ENCODE measurements at regions not wholly inside any gene's neighbourhood (a gene's known extent, or its start where the extent isn't known, plus 50 kb on each side); places are given as distances from the start of the nearest gene placed in this dataset.
A peak's percentile ranks its signal among the peaks of the same experiment; 100 is the strongest.

GRCh38 chr2:39898934-39899333 lies 119.9 kb upstream of the THUMPD2 start:
- Histone ChIP-seq H3K9ac (ENCODE audit: insufficient read depth in 1 of 2, low read depth in 2 of 2, low read length in 2 of 2) (no peak overlapping the region), H3K27me3 (ENCODE audit: control insufficient read depth in 2 of 2, insufficient read depth in 2 of 2, low read length in 2 of 2) (no peaks in the 10 kb centered on the region), H4K20me1 (replicated peaks; ENCODE audit: control insufficient read depth, insufficient read depth, low read length) (no peaks in the 10 kb centered on the region), H3K4me3 (no peak overlapping the region), H3K4me2 (ENCODE audit: insufficient read depth, low read length) (no peak overlapping the region), H3K79me2 (ENCODE audit: control insufficient read depth, insufficient read depth, low read length) (no peaks in the 10 kb centered on the region), H3K9me1 (ENCODE audit: control insufficient read depth, insufficient read depth, low read length) (no peaks in the 10 kb centered on the region), H3K36me3 (ENCODE audit: control insufficient read depth, insufficient read depth, low read length) (no peaks in the 10 kb centered on the region), H3K9me3 (replicated peaks; ENCODE audit: control insufficient read depth, insufficient read depth, low read depth, low read length) (no peaks in the 10 kb centered on the region), H3K4me1 (replicated peaks in 1 of 2; ENCODE audit: control insufficient read depth in 2 of 2, insufficient read depth in 2 of 2, low read length in 2 of 2) (no peaks in the 10 kb centered on the region), H3K27ac (ENCODE audit: extremely low read depth, low read depth, low read length) (no peak overlapping the region), H2AFZ (ENCODE audit: low read depth, low read length) (no peak overlapping the region)
- 0% methylated on average over 3 of the region's 3 CpGs for WGBS (ENCODE audit: insufficient coverage, low coverage, missing lambda C conversion rate)
- DNase-seq (ENCODE audit: extremely low read depth in 1 of 4, low spot score in 3 of 4), result no peak
- ATAC-seq, result no peak
- POLR2A ChIA-PET, result no interaction called here
- FAIRE-seq, result no peak
- BruUV-seq (replicated peaks), result no TSS peak
- CTCF ChIA-PET (ENCODE audit: low intra/inter-chr PET ratio), result no interaction called here
- no peak for TF ChIP-seq ZNF124 (CRISPR knock-in tag; IDR thresholded peaks at IDR 0.05)
- no peak for TF ChIP-seq SMARCA5 (IDR thresholded peaks at IDR 0.05)
- no peak for TF ChIP-seq ZNF12 (CRISPR knock-in tag; IDR thresholded peaks at IDR 0.05)
- no peak for TF ChIP-seq SAFB (IDR thresholded peaks at IDR 0.05; ENCODE audit: borderline replicate concordance, low read depth, low read length)
- TF ChIP-seq KLF6 (CRISPR knock-in tag; IDR thresholded peaks at IDR 0.05; ENCODE audit: borderline replicate concordance), result no peak
- TF ChIP-seq ZC3H11A (IDR thresholded peaks at IDR 0.05; ENCODE audit: low read depth, low read length), result no peak
- no peak for TF ChIP-seq POLR2AphosphoS2 (IDR thresholded peaks at IDR 0.05; ENCODE audit: low read length)
- intact Hi-C loops (cut with micrococcal nuclease) (no loop called here), in situ Hi-C loops (cut with MboI) (no loop called here)

- DNase-seq (ENCODE audit: extremely low read depth in 1 of 4, low spot score in 3 of 4) (no peak), ATAC-seq (no peak), FAIRE-seq (no peak)
- no peak overlapping the region for H3K27ac ChIP-seq (ENCODE audit: extremely low read depth, low read depth, low read length)
- no peaks in the 10 kb centered on the region for H3K79me2 ChIP-seq (ENCODE audit: control insufficient read depth, insufficient read depth, low read length)
- H3K4me1 ChIP-seq (replicated peaks in 1 of 2; ENCODE audit: control insufficient read depth in 2 of 2, insufficient read depth in 2 of 2, low read length in 2 of 2), result no peaks in the 10 kb centered on the region
- no peak overlapping the region for H3K4me3 ChIP-seq
- intact Hi-C loops (cut with micrococcal nuclease) (no loop called here), in situ Hi-C loops (cut with MboI) (no loop called here)
- H3K27me3 ChIP-seq (ENCODE audit: control insufficient read depth in 2 of 2, insufficient read depth in 2 of 2, low read length in 2 of 2), result no peaks in the 10 kb centered on the region
- H4K20me1 ChIP-seq (replicated peaks; ENCODE audit: control insufficient read depth, insufficient read depth, low read length), result no peaks in the 10 kb centered on the region
- no TSS peak for BruUV-seq (replicated peaks)
- WGBS (ENCODE audit: insufficient coverage, low coverage, missing lambda C conversion rate), result 0% methylated on average over 5 of the region's 5 CpGs
- CTCF ChIA-PET (ENCODE audit: low intra/inter-chr PET ratio), result no interaction called here
- H3K4me2 ChIP-seq (ENCODE audit: insufficient read depth, low read length), result no peak overlapping the region
- no peaks in the 10 kb centered on the region for H3K9me3 ChIP-seq (replicated peaks; ENCODE audit: control insufficient read depth, insufficient read depth, low read depth, low read length)
- TF ChIP-seq ZNF316 (IDR thresholded peaks at IDR 0.05), result peak; percentile 29; the same call in 1 of the 2 replicates
- TF ChIP-seq HNRNPLL (IDR thresholded peaks at IDR 0.05; ENCODE audit: low read depth, low read length, poor library complexity, severe bottlenecking), result no peak
- no peak for TF ChIP-seq ZKSCAN1 (IDR thresholded peaks at IDR 0.05; ENCODE audit: low read depth, low read length)
- no peak for TF ChIP-seq SMARCA5 (IDR thresholded peaks at IDR 0.05)
- peak; percentile 23; the same call in 1 of the 2 replicates for TF ChIP-seq C11orf30 (IDR thresholded peaks at IDR 0.05; ENCODE audit: low read depth)
- no peak for TF ChIP-seq RFX5 (IDR thresholded peaks at IDR 0.05; ENCODE audit: low read depth, low read length)
- no peak for TF ChIP-seq CBX3 (IDR thresholded peaks at IDR 0.05; ENCODE audit: borderline replicate concordance in 1 of 2, low read length in 2 of 2)
- TF ChIP-seq CBX1 (IDR thresholded peaks at IDR 0.05; ENCODE audit: low read depth), result no peak
- no peak for TF ChIP-seq GTF2F1 (IDR thresholded peaks at IDR 0.05; ENCODE audit: low read depth, low read length)
- TF ChIP-seq BRD9 (IDR thresholded peaks at IDR 0.05; ENCODE audit: low read depth, partially characterized antibody), result no peak
- no peak for TF ChIP-seq BRCA1 (IDR thresholded peaks at IDR 0.05)
- no peak for TF ChIP-seq BRCA1 (CRISPR knock-in tag; IDR thresholded peaks at IDR 0.05)
- TF ChIP-seq MAFG (tag; conservative IDR thresholded peaks at IDR 0.05), result 0 out of 2 replicates have a peak, but pooled peaks have one; percentile 13
- POLR2A ChIA-PET, result no interaction called here
- no peak overlapping the region for H3K9ac ChIP-seq (ENCODE audit: insufficient read depth in 1 of 2, low read depth in 2 of 2, low read length in 2 of 2)
- no peaks in the 10 kb centered on the region for H3K9me1 ChIP-seq (ENCODE audit: control insufficient read depth, insufficient read depth, low read length)
- no peak overlapping the region for H2AFZ ChIP-seq (ENCODE audit: low read depth, low read length)
- no peaks in the 10 kb centered on the region for H3K36me3 ChIP-seq (ENCODE audit: control insufficient read depth, insufficient read depth, low read length)
These were observed 118.2 kb upstream of the THUMPD2 start for GRCh38 chr2:39897273-39897672.
